ENCODE measurements at regions not wholly inside any gene's neighbourhood (a gene's known extent, or its start where the extent isn't known, plus 50 kb on each side); places are given as distances from the start of the nearest gene placed in this dataset.

GRCh38 chr3:87167628-87168456 lies 59.3 kb upstream of the CHMP2B start:
- TF ChIP-seq, protein P1, sequence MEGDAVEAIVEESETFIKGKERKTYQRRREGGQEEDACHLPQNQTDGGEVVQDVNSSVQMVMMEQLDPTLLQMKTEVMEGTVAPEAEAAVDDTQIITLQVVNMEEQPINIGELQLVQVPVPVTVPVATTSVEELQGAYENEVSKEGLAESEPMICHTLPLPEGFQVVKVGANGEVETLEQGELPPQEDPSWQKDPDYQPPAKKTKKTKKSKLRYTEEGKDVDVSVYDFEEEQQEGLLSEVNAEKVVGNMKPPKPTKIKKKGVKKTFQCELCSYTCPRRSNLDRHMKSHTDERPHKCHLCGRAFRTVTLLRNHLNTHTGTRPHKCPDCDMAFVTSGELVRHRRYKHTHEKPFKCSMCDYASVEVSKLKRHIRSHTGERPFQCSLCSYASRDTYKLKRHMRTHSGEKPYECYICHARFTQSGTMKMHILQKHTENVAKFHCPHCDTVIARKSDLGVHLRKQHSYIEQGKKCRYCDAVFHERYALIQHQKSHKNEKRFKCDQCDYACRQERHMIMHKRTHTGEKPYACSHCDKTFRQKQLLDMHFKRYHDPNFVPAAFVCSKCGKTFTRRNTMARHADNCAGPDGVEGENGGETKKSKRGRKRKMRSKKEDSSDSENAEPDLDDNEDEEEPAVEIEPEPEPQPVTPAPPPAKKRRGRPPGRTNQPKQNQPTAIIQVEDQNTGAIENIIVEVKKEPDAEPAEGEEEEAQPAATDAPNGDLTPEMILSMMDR (optimal IDR thresholded peaks at IDR 0.05 in 1 of 3, IDR thresholded peaks at IDR 0.05 in 1 of 3, conservative IDR thresholded peaks at IDR 0.05 in 1 of 3; ENCODE audit: extremely low read depth in 1 of 3, insufficient read depth in 2 of 3, low read length in 3 of 3): peak; percentile 47 to 57 (median 57)
- no peak for TF ChIP-seq EZH2 (IDR thresholded peaks at IDR 0.05; ENCODE audit: low read length)
